ENCODE measurements at regions not wholly inside any gene's neighbourhood (a gene's known extent, or its start where the extent isn't known, plus 50 kb on each side); places are given as distances from the start of the nearest gene placed in this dataset.

DNA sequence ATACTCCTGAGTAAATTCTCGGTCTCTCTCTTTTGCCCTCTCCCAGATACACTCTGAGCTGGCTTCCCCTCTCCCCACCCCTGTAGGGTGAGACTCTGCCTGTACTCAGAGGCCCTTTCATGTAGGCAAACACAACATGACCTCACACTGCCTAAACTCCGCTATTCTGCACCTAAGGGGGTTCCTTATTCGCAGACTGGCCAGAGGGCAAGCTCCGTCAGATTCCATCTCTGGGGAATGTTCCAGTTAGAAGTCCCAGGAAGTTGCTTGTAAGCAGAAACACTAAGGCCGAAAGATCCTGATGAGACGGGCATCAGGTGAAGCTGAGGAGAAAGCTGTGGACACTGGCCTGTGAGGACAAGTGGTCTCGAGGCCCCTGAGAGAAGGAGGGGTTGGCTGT lies 165.9 kb downstream of the KTN1 start:
- Histone ChIP-seq H3K4me1 (ENCODE audit: low read depth) (no peaks in the 10 kb centered on the region), H3K9me3 (ENCODE audit: low read depth) (no peaks in the 10 kb centered on the region), H3K4me3 (no peak overlapping the region), H3K27me3 (no peaks in the 10 kb centered on the region), H3K27ac (no peak overlapping the region), H3K36me3 (no peaks in the 10 kb centered on the region)
- no peak for DNase-seq (ENCODE audit: low read depth in 1 of 2, low spot score in 1 of 2)
- TF ChIP-seq, protein P1, sequence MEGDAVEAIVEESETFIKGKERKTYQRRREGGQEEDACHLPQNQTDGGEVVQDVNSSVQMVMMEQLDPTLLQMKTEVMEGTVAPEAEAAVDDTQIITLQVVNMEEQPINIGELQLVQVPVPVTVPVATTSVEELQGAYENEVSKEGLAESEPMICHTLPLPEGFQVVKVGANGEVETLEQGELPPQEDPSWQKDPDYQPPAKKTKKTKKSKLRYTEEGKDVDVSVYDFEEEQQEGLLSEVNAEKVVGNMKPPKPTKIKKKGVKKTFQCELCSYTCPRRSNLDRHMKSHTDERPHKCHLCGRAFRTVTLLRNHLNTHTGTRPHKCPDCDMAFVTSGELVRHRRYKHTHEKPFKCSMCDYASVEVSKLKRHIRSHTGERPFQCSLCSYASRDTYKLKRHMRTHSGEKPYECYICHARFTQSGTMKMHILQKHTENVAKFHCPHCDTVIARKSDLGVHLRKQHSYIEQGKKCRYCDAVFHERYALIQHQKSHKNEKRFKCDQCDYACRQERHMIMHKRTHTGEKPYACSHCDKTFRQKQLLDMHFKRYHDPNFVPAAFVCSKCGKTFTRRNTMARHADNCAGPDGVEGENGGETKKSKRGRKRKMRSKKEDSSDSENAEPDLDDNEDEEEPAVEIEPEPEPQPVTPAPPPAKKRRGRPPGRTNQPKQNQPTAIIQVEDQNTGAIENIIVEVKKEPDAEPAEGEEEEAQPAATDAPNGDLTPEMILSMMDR (IDR thresholded peaks at IDR 0.05; ENCODE audit: low read depth, low read length) = no peak

DNA sequence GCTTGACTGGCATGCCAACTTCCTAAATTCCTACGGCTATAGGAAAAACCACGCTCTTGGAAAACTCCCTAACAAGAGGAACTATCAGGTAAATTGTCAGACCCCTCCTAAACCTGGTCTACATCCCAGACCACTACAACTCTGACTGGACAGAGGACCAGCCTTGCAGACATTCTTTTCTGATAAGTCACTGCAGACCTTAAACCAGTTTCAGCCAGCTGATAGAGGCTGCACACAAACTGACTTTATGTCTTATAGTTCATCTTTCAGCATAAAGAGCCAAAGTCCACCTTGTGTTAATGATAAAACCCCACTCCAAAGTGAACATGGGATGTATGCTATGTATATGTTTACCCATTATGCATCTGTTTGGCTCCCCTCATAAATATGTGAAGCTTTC lies 166.6 kb downstream of the KTN1 start:
- TF ChIP-seq, protein P1 (IDR thresholded peaks at IDR 0.05; ENCODE audit: low read depth, low read length) = no peak
- Histone ChIP-seq H3K4me1 (ENCODE audit: low read depth) (no peaks in the 10 kb centered on the region), H3K27me3 (no peaks in the 10 kb centered on the region), H3K9me3 (ENCODE audit: low read depth) (no peaks in the 10 kb centered on the region), H3K27ac (no peak overlapping the region), H3K4me3 (no peak overlapping the region), H3K36me3 (no peaks in the 10 kb centered on the region)
- DNase-seq (ENCODE audit: low read depth in 1 of 2, low spot score in 1 of 2) = peak in 1 of 2 donors; percentile 37

DNA sequence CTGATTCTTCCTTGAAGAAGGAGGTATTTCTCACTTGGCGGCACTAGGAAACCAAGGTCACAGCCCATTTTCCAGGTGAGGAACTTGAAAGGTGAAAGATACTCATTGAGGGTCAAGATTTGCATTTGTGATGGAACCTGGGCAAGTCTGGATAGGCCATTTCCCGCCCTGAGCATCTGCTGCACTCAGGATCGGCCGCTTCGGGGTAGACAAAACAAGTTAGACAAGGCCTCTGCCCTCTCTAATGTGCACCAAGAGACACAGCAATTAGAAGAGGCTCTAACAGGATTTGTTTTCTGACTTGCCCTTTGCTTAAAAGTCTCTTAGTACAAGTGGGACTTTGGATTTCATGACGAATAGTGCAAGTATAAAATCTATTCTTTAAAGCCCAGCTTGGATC lies 167.2 kb downstream of the KTN1 start:
- Histone ChIP-seq H3K9me3 (ENCODE audit: low read depth) (no peaks in the 10 kb centered on the region), H3K27ac (no peak overlapping the region), H3K27me3 (no peaks in the 10 kb centered on the region), H3K36me3 (no peaks in the 10 kb centered on the region), H3K4me1 (ENCODE audit: low read depth) (no peaks in the 10 kb centered on the region), H3K4me3 (no peak overlapping the region)
- TF ChIP-seq, protein P1 (IDR thresholded peaks at IDR 0.05; ENCODE audit: low read depth, low read length) = no peak
- DNase-seq (ENCODE audit: low read depth in 1 of 2, low spot score in 1 of 2) = no peak

DNA sequence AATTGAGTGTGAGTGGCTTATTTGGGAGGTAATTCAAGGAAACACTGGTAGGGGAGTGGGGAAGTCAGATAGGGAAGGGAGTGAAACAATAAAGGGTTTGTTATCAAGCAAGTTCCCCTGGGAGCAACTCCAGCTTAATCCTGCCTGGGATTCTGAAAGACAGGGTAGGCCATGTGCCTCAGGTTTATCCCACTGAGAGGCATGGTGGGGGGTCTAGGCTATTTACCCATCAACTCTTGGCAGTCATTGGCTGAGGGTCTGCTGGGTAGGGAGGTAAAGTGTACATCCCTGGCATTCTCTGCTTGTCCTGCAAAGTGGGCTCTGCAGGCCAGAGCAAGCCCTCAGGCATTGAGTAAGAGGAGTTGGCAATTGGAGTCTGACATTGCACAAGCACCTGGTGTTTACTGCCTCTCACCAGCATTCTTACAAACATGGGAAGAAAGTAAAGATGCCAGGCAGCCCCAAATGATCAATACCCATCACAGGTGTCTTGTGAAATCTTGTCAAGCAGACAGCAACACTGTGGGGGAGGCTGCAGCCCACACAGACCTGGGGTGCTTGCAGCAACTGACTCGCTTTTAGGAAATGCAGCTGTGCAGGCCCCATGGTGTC lies 169.3 kb downstream of the KTN1 start:
- Histone ChIP-seq H3K27me3 (no peaks in the 10 kb centered on the region), H3K4me1 (ENCODE audit: low read depth) (no peaks in the 10 kb centered on the region), H3K27ac (no peak overlapping the region), H3K36me3 (no peaks in the 10 kb centered on the region), H3K9me3 (ENCODE audit: low read depth) (no peaks in the 10 kb centered on the region), H3K4me3 (no peak overlapping the region)
- TF ChIP-seq, protein P1 (IDR thresholded peaks at IDR 0.05; ENCODE audit: low read depth, low read length) = no peak
- peak in 1 of 2 donors; percentile 70 for DNase-seq (ENCODE audit: low read depth in 1 of 2, low spot score in 1 of 2)

DNA sequence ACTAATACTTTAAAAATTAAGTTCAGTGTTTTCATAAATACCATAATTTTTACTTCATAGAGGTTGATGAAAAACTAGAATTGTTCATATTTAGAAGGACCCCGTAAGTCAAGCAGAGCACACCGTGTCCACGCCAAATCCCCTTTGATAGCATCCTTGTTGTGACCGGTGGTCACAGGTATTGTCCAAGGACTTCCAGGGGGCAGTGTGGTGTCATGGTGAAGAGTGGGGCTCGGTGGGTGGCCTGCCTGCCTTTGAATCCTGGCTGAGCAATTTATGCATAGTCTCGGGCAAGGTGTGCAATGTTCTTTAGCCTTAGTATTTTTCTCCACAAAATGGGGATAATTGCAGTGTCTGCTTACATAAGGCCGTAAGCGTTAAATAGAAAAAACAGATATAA lies 169.9 kb downstream of the KTN1 start:
- no peak overlapping the region for H3K27ac ChIP-seq
- DNase-seq (ENCODE audit: low read depth in 1 of 2, low spot score in 1 of 2) = no peak
- no peaks in the 10 kb centered on the region for H3K27me3 ChIP-seq
- TF ChIP-seq, protein P1 (IDR thresholded peaks at IDR 0.05; ENCODE audit: low read depth, low read length) = no peak
- H3K4me1 ChIP-seq (ENCODE audit: low read depth) = no peaks in the 10 kb centered on the region
- H3K4me3 ChIP-seq = no peak overlapping the region
- H3K36me3 ChIP-seq = no peaks in the 10 kb centered on the region
- no peaks in the 10 kb centered on the region for H3K9me3 ChIP-seq (ENCODE audit: low read depth)

All from cardiac muscle cell (in vitro differentiated cells and primary cell).